SK-N-MC (cell line): ENCODE measurements at regions not wholly inside any gene's neighbourhood (a gene's known extent, or its start where the extent isn't known, plus 50 kb on each side); places are given as distances from the start of the nearest gene placed in this dataset.
A peak's percentile ranks its signal among the peaks of the same experiment; 100 is the strongest.

Experiments used
- EZH2 ChIP-seq: fragments of 200-600 bp; sonication (generic); IDR thresholded peaks from one replicate; pipeline ENCODE4 v1.6.1; 2017; ENCODE audit warnings: antibody characterized with exemption
- FOXP2 ChIP-seq: optimal IDR thresholded peaks from 2 replicates; pipeline ENCODE3; 2011; ENCODE audit warnings: mild to moderate bottlenecking, moderate library complexity; ENCODE audit not compliant: insufficient read depth; ENCODE audit errors: extremely low read length, control extremely low read depth
- POLR2AphosphoS5 ChIP-seq: IDR thresholded peaks from 2 replicates; pipeline ENCODE4 v1.6.1; 2012; ENCODE audit warnings: mild to moderate bottlenecking, low read depth, low read length, borderline replicate concordance

DNA sequence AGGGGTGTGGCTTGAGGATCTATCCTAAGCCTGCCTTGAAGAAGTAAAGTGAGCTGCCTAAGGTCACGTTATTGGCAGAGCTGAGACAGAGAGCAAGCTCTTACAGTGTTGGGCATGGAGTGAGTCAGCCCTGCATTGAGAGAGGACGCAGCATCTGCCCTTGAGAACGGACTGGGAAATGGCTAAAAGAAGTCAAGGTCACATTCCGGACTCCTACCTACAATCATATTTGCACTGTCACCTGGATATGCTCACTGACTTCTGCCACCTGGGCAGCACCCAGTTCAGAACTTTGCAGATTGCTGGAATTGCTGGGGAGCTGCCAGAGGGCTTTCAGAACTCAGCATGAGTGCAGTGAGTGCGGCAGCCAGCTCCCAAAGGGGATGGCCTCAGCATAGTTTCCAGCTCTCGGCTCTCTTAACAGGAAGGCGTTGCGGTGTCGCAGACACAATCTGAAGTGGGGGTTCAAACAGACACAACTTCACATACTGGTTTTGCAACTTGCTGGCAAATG lies 199.3 kb upstream of the SGK1 start:
- TF ChIP-seq EZH2 = no peak
- 0 out of 2 replicates have a peak, but pooled peaks have one; percentile 3 for TF ChIP-seq POLR2AphosphoS5
- no peak for TF ChIP-seq FOXP2
